SIG-M5 (cell line): ENCODE measurements at regions not wholly inside any gene's neighbourhood (a gene's known extent, or its start where the extent isn't known, plus 50 kb on each side); places are given as distances from the start of the nearest gene placed in this dataset.
"Not testable (repeated sequence)": the region's sequence is repeated elsewhere in the genome, so short reads cannot be mapped to it uniquely, and the experiment has no call there.

Source experiments
- DNase-seq: peaks from one replicate; lab custom pipeline; 2025; lab: John Stamatoyannopoulos, UW

- DNase-seq: no peak
Observed at GRCh38 chr6:26264547-26264946, 100.5 kb upstream of the BTN3A2 start.

GRCh38 chr6:26267083-26267589 is 97.9 kb upstream of the BTN3A2 start:
- no peak for DNase-seq

- no peak for DNase-seq
Observed at GRCh38 chr6:26268659-26269402, 96.2 kb upstream of the BTN3A2 start.

- no peak for DNase-seq
Observed at GRCh38 chr6:26269531-26270485, 95.2 kb upstream of the BTN3A2 start.

- DNase-seq: no peak
Observed at GRCh38 chr6:26270486-26270861, 94.5 kb upstream of the BTN3A2 start.

GRCh38 chr6:26270903-26271667 is 93.9 kb upstream of the BTN3A2 start:
- DNase-seq: peak; percentile 48

- DNase-seq: no peak
Observed at GRCh38 chr6:26271668-26272024, 93.4 kb upstream of the BTN3A2 start.

GRCh38 chr6:26272171-26272637 is 92.8 kb upstream of the BTN3A2 start:
- DNase-seq: no peak

GRCh38 chr6:26273673-26274588 is 91.1 kb upstream of the BTN3A2 start:
- DNase-seq: no peak

GRCh38 chr6:26275663-26276062 is 89.3 kb upstream of the BTN3A2 start:
- DNase-seq: no peak

- no peak for DNase-seq
Observed at GRCh38 chr6:26276841-26277648, 88.0 kb upstream of the BTN3A2 start.

GRCh38 chr6:26278536-26278935 is 86.5 kb upstream of the BTN3A2 start:
- no peak for DNase-seq

GRCh38 chr6:26279371-26279770 is 85.6 kb upstream of the BTN3A2 start:
- DNase-seq: not testable (repeated sequence)

- no peak for DNase-seq
Observed at GRCh38 chr6:26280407-26280806, 84.6 kb upstream of the BTN3A2 start.

- DNase-seq: no peak
Observed at GRCh38 chr6:26284537-26285142, 80.4 kb upstream of the BTN3A2 start.

- DNase-seq: peak; percentile 90
Observed at GRCh38 chr6:26285143-26286134, 79.6 kb upstream of the BTN3A2 start.

GRCh38 chr6:26286168-26286877 is 78.7 kb upstream of the BTN3A2 start:
- no peak for DNase-seq

- no peak for DNase-seq
Observed at GRCh38 chr6:26288155-26288554, 76.8 kb upstream of the BTN3A2 start.
